ENCODE measurements at regions not wholly inside any gene's neighbourhood (a gene's known extent, or its start where the extent isn't known, plus 50 kb on each side); places are given as distances from the start of the nearest gene placed in this dataset.

DNA sequence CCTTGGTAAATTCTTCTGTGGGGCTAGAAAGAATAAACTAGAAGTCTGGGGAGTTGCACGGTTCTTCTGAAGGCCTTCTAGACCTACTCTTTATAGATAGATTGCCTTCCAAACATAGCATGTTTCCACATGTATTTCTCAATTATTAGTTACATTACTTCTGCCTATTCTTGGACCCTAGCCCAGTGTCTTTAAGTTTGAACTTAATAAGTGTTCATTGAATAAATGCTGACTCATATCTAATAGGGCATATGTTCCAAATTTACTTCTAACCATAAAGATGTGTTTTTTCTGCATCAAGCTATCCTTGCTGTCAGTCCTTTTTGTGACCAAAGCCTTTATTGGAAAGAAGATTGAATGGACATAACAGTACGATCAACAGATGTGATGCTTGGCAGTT lies 503.6 kb upstream of the ZFP42 start:
- no peak for TF ChIP-seq SCRT2 (tag by site-specific recombination; IDR thresholded peaks at IDR 0.05)
- TF ChIP-seq ZNF624 (tag by site-specific recombination; IDR thresholded peaks at IDR 0.05), result no peak
- TF ChIP-seq WT1 (tag by site-specific recombination; IDR thresholded peaks at IDR 0.05), result no peak
- no peak for TF ChIP-seq ZNF768 (tag by site-specific recombination; IDR thresholded peaks at IDR 0.05)
- TF ChIP-seq KLF8 (tag by site-specific recombination; IDR thresholded peaks at IDR 0.05), result no peak
- no peak for TF ChIP-seq ZNF214 (tag by site-specific recombination; IDR thresholded peaks at IDR 0.05; ENCODE audit: borderline replicate concordance)
- TF ChIP-seq ZBTB17 (tag by site-specific recombination; IDR thresholded peaks at IDR 0.05), result no peak
- TF ChIP-seq KLF9 (tag by site-specific recombination; IDR thresholded peaks at IDR 0.05; ENCODE audit: low read depth), result no peak
- TF ChIP-seq HOXC10 (CRISPR knock-in tag; IDR thresholded peaks at IDR 0.05), result no peak
- TF ChIP-seq ZNF239 (tag by site-specific recombination; IDR thresholded peaks at IDR 0.05), result no peak
- no peak for TF ChIP-seq ZNF707 (tag by site-specific recombination; IDR thresholded peaks at IDR 0.05)
- TF ChIP-seq, protein P1, sequence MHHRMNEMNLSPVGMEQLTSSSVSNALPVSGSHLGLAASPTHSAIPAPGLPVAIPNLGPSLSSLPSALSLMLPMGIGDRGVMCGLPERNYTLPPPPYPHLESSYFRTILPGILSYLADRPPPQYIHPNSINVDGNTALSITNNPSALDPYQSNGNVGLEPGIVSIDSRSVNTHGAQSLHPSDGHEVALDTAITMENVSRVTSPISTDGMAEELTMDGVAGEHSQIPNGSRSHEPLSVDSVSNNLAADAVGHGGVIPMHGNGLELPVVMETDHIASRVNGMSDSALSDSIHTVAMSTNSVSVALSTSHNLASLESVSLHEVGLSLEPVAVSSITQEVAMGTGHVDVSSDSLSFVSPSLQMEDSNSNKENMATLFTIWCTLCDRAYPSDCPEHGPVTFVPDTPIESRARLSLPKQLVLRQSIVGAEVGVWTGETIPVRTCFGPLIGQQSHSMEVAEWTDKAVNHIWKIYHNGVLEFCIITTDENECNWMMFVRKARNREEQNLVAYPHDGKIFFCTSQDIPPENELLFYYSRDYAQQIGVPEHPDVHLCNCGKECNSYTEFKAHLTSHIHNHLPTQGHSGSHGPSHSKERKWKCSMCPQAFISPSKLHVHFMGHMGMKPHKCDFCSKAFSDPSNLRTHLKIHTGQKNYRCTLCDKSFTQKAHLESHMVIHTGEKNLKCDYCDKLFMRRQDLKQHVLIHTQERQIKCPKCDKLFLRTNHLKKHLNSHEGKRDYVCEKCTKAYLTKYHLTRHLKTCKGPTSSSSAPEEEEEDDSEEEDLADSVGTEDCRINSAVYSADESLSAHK (tag by site-specific recombination; IDR thresholded peaks at IDR 0.05), result no peak
- TF ChIP-seq ZNF677 (tag by site-specific recombination; IDR thresholded peaks at IDR 0.05), result no peak
- TF ChIP-seq ZSCAN30 (tag by site-specific recombination; IDR thresholded peaks at IDR 0.05), result no peak
- TF ChIP-seq ZNF121 (tag by site-specific recombination; IDR thresholded peaks at IDR 0.05), result no peak
- TF ChIP-seq ZNF596 (tag by site-specific recombination; IDR thresholded peaks at IDR 0.05), result no peak
- TF ChIP-seq ZNF146 (tag by site-specific recombination; IDR thresholded peaks at IDR 0.05), result no peak
- Histone ChIP-seq H3K9me3 (ENCODE audit: control insufficient read depth, insufficient read depth, low read depth, low read length) (no peaks in the 10 kb centered on the region), H3K4me3 (ENCODE audit: low read depth, low read length) (no peak overlapping the region), H3K4me1 (ENCODE audit: control insufficient read depth, insufficient read depth, low read length) (no peaks in the 10 kb centered on the region), H3K36me3 (ENCODE audit: control insufficient read depth in 2 of 2, insufficient read depth in 1 of 2, low read length in 2 of 2) (no peaks in the 10 kb centered on the region), H3K27ac (ENCODE audit: extremely low read depth, low read depth, low read length) (no peak overlapping the region)
- ChIA-PET POLR2A (no interaction called here), CTCF (no interaction called here)

DNA sequence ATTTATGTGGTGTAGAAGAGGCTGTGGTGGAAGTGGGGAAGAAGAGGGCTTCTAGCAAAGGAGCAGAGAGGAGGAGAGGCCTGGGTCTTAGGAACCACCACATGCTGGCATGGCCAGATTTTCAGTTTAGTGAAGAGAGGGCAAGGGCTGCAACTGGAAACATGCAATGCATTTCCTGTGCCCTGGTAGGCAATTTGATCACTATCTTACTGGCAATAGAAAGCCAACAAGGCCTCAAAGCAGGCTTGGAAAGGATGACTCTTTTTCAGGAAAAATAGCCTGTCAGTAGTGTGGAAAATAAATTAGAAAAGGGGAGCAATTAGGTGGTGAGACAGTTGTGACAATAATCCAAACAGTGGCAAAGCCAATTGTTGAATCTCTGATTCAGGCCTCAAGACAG lies 501.9 kb upstream of the ZFP42 start:
- POLR2A ChIA-PET, result no interaction called here
- TF ChIP-seq KLF7 (tag by site-specific recombination; IDR thresholded peaks at IDR 0.05; ENCODE audit: borderline replicate concordance), result no peak
- TF ChIP-seq ZNF423 (tag by site-specific recombination; IDR thresholded peaks at IDR 0.05), result no peak
- TF ChIP-seq KLF10 (tag by site-specific recombination; IDR thresholded peaks at IDR 0.05), result no peak
- TF ChIP-seq, protein P2, sequence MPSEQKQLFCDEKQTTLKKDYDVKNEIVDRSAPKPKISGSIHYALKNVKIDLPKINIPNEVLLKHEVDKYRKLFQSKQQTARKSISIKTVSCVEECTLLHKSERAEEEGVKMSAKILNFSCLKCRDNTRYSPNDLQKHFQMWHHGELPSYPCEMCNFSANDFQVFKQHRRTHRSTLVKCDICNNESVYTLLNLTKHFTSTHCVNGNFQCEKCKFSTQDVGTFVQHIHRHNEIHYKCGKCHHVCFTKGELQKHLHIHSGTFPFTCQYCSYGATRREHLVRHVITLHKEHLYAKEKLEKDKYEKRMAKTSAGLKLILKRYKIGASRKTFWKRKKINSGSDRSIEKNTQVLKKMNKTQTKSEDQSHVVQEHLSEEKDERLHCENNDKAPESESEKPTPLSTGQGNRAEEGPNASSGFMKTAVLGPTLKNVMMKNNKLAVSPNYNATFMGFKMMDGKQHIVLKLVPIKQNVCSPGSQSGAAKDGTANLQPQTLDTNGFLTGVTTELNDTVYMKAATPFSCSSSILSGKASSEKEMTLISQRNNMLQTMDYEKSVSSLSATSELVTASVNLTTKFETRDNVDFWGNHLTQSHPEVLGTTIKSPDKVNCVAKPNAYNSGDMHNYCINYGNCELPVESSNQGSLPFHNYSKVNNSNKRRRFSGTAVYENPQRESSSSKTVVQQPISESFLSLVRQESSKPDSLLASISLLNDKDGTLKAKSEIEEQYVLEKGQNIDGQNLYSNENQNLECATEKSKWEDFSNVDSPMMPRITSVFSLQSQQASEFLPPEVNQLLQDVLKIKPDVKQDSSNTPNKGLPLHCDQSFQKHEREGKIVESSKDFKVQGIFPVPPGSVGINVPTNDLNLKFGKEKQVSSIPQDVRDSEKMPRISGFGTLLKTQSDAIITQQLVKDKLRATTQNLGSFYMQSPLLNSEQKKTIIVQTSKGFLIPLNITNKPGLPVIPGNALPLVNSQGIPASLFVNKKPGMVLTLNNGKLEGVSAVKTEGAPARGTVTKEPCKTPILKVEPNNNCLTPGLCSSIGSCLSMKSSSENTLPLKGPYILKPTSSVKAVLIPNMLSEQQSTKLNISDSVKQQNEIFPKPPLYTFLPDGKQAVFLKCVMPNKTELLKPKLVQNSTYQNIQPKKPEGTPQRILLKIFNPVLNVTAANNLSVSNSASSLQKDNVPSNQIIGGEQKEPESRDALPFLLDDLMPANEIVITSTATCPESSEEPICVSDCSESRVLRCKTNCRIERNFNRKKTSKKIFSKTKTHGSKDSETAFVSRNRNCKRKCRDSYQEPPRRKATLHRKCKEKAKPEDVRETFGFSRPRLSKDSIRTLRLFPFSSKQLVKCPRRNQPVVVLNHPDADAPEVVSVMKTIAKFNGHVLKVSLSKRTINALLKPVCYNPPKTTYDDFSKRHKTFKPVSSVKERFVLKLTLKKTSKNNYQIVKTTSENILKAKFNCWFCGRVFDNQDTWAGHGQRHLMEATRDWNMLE (tag by site-specific recombination; conservative IDR thresholded peaks at IDR 0.05; ENCODE audit: low read depth), result no peak
- Histone ChIP-seq H3K4me3 (ENCODE audit: low read depth, low read length) (no peak overlapping the region), H3K9me3 (ENCODE audit: control insufficient read depth, insufficient read depth, low read depth, low read length) (no peaks in the 10 kb centered on the region), H3K27ac (ENCODE audit: extremely low read depth, low read depth, low read length) (no peak overlapping the region), H3K36me3 (ENCODE audit: control insufficient read depth in 2 of 2, insufficient read depth in 1 of 2, low read length in 2 of 2) (no peaks in the 10 kb centered on the region), H3K4me1 (ENCODE audit: control insufficient read depth, insufficient read depth, low read length) (no peaks in the 10 kb centered on the region)
- CTCF ChIA-PET, result no interaction called here

Measured in HEK293 (cell line).